ENCODE measurements at regions not wholly inside any gene's neighbourhood (a gene's known extent, or its start where the extent isn't known, plus 50 kb on each side); places are given as distances from the start of the nearest gene placed in this dataset.
"Not testable (repeated sequence)": the region's sequence is repeated elsewhere in the genome, so short reads cannot be mapped to it uniquely, and the experiment has no call there.

DNA sequence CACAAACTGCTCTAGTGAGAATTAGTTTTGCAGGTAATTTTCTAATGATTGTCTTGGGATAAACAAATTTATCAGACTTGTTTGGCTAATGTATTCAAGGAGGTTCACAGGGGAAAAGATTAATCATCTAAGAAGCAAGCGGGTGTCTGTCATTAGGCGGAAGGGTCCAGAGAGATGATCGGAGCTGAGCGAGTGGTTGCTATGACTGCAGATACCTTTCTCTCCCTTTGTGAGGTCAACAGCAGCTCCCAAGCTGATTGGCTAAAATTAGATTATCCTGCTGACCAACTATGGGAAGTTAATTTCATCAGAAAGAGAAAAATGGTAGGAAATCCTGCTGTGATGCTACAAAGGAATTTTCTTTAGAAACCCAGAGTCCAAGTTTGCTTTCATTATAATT is 276.0 kb downstream of the SOX2 start:
- no peak for DNase-seq (ENCODE audit: low spot score)

DNA sequence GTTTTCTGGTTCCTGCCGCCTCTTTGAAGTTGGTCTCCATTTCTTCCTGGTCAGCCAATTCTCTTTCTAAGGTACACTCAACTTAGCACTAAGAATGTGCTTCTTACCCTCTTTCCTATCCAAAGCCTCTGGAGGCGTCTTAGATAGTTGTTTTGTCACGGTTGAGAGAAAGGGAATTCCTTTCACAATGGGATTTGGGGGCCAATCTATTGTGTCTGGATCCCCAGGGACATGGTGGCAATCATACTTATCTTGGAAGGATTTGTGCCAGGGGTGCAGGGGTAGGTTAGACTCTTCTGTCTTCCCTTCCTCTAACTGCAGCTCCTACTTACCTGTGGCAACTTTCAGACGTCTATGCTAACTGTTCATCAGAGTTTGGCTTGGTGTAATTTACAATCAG is 287.1 kb downstream of the SOX2 start:
- DNase-seq (ENCODE audit: low spot score), result no peak

DNA sequence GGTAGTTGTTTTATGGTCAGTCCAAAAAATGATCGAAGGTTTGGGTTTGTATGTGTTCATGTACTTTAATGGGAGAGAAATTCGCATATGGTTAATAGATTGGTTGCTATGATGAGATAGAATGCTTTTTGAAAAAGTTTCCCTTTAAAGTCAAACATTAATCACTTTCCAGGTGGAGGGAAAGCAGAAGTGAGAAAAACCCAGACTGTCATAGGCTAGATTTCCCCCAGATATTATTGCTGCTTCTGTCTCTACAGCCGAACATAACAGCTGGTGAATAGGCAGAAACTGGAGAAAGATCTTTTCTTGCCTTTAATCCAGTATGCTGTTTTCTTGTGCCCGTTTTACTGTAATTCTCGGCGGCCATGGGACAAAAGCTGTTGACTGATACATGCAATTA is 287.6 kb downstream of the SOX2 start:
- no peak for DNase-seq (ENCODE audit: low spot score)

DNA sequence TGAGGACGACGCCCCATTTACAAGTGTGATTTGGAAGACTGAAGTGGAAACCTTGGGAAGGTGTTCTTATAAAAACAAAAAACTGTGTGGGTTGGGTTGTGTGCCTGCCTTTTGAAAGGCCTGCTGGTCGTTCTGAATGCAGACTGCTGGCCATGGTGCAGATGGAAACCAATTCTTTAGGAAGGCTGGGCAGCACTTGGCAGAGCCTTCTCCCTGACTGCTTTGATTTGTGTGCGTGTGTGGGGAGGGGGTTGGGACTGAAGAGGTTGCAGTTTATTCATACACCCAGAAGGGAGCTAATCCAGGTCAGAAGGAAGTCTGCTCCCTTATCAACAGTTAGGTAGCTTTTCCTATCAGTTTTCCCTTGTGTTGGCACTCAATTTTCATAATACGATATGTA is 288.7 kb downstream of the SOX2 start:
- DNase-seq (ENCODE audit: low spot score), result no peak

DNA sequence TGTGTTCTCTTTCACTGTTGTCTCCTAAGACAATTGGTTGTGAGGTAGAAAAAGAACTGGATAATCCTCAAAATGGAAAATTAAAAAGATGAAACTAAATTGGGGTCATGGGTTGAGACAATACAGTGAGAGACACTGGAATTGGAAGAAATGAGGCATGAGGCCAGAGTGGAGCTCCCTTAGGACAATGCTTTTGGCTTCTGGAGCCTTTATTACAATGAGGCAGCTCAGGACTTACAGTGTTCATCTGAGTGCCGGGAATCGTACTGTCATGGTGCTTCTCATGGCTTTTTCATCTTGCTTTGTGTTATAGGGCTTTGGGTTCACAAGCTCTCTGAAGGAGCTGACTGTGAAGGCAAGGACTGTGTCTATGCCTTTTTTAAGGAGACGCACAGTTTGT is 293.5 kb downstream of the SOX2 start:
- DNase-seq (ENCODE audit: low spot score), result no peak

DNA sequence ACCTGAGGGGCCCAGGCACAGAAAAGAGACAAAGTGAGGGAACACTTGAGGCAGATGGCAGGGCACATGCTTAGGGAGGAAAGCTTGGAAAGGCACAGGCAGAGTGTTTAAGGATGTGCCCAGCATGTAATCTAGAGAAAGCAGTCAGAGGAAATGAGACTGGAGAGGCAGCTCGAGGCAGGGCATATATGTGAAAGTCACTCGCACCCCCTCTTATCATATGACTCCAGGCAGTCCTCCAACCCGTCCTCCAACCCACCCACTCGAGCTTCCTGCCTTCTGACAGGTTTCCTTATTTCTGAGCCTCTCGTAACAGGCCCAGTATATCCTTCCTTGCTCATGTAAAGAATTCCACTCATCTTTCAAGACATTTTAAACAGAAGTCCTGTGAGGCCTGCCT is 294.0 kb downstream of the SOX2 start:
- no peak for DNase-seq (ENCODE audit: low spot score)

DNA sequence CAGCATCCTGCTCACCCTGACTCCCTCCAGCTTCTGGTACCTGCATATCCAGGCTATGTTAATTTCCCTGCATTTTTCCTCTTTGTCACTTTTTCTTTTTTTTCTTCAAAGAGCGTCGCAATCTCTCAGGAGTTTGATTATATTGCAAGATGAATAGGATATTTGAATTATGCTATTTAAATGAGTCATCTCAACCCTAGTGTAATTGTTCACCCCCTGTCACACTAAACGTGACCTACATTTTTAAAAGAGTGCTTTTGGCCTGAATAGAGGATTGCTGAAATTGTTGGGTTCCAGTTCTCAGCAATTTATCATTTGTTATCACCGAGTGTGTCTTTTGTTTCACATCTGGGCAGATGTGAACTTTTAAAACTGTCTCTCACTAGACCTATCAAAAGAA is 294.7 kb downstream of the SOX2 start:
- no peak for DNase-seq (ENCODE audit: low spot score)

DNA sequence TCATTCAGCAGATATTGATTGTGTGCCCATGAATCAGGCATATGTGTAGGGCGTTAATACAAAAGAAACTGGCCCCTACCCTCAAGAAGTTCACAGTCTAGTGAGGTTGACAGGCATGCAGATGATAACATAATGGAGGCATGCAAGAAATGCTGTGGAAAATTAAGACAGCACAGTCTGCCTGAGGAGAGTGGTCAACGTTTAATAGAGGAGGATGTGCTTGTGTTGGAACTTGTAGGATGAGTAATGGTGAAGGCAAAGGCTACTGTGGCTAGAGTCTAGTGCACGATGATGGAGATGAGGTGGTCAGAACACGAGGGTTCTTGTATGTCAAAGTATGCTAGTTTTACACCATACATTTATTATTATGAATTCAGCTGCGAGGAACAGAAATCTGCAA is 295.7 kb downstream of the SOX2 start:
- DNase-seq (ENCODE audit: low spot score), result no peak

DNA sequence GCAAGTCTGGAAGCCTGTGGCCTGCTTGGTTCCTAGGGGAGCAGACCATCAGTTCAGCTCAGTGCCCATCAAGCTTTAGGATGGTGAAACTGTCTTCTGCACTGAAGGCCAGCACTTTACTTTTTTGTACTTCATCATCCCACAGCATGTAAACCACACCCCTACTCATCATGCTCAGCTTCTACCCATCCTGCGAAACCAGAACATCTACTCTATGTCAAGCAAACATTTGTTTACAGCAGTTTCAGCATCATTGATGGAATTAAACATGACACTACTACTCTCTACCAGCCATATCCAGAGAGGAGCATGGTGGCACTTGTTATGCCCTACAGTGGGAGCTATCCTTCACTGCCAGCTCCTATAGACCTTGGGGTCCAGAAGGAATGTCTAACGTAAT is 306.6 kb downstream of the SOX2 start:
- no peak for DNase-seq (ENCODE audit: low spot score)

DNA sequence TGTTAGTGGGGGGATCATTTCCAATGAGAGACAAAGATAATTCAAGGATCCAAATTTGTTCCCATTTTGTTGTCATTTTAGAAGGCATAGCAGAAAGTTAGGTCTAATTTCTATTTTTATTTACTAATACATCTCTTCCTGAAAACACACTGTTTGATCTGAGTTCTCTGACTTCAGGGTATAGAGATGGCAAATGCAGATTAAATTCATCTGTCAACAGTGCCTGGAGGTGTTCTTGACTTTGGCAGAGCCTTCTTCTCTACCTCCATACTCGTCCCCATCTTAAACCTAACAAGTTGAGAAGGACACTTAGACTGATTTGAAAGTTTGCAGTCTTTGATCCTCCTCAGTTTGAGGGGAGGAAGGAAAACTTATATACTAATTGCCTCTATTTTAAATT is 308.2 kb downstream of the SOX2 start:
- no peak for DNase-seq (ENCODE audit: low spot score)

DNA sequence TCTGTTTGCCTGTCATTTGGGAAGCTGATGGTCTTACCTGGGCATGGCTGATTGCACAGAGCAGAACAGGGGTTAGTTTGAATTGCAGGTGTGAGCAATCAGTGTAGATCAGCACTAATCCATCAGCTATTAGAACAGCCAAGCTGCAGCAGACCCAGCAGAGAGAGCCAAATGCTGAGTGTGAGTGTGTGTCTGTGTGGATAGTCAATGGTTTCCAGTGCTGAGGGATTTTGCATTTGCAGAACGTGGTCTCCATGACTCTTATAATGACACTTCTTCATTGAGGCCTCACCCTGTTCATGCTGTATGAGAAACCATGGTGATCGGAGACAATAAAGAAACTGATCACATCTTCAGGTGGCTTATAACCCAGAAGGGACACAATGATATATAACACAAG is 312.1 kb downstream of the SOX2 start:
- no peak for DNase-seq (ENCODE audit: low spot score)

DNA sequence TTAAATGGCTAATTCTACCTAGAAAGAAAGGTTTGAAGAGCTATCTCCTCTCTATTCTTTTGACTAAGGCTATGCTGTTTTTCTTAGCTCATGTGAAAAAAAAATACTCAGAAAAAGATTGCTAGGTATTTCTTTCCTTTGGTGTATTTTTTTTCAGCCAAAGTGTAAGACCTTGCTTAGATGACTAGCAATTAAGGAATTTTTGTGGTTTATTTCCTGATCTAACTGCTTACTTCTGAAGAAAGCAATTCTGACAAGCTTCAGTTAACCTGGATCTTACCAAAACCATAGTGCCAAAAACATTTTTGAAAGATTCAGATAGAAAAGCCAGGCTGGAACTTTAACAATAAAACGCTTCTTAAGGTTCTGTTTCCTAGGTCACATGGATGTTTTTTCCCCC is 315.6 kb downstream of the SOX2 start:
- no peak for DNase-seq (ENCODE audit: low spot score)

DNA sequence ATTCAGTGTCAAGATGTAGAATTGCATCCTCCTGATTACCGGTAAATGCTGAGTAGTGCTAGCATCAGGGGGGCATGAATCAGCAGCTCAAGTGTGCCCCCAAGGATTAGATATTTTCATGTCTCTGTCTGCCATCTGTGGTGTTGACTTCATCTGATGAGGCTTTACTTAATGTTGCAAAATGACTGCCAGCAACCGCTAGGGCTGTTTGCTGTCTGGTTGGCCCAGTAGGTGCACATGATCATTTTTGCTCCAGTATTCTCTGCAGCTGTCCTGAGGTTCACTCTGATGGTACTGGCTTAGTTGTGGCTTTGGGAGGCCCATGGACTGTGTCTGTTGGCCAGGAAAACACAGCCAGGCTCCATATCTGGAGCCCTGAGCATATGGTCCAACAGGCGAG is 316.4 kb downstream of the SOX2 start:
- DNase-seq (ENCODE audit: low spot score), result no peak

DNA sequence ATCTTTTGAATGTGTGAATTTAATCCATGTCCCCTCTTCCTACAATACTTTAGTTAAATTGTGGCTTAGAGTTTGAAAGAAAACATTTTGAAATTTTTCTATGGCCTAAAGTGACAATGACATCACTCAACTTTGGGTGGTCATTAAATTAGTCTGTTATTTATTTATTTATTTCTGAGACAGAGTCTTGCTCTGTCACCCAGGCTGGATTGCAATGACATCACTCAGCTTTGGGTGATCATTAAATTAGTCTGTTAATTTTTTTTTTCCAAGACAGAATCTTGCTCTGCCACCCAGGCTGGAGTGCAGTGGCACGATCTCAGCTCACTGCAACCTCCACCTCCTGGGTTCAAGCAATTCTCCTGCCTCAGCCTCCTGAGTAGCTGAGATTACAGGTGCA is 322.5 kb downstream of the SOX2 start:
- not testable (repeated sequence) for DNase-seq (ENCODE audit: low spot score)

DNA sequence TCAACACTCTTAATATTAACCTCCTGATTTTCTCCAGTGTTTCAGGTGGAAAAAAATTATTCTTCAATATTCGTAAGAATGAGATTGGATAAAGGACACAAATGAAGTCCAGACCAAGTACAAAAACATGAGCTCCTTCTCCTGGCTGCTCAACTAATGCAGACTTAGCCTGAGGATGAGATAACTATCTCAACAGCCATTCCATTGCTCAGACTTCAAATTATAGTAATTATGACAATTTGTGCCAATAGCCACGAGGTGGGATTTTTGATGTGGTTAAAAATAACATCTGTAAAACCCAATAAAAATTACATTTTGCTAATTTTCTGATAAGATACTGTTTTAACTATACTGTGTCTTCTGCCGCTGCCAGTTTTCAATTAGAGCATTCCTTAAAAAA is 323.6 kb downstream of the SOX2 start:
- no peak for DNase-seq (ENCODE audit: low spot score)

DNA sequence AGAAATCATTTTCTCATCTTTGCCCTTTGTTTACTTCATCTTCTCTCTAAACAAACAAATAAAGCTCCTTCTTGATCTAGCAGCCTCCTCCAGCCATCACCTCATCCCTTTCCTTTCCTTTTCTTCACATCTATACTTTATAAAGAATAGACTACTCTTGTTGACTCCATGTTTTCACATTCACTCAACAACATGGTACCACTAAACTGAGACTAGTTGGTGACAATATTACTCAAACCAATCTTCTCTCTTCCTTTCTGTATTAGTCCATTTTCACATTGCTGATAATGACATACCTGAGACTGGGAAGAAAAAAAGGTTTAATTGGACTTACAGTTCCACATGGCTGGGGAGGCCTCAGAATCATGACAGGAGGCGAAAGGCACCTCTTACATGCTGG is 324.7 kb downstream of the SOX2 start:
- DNase-seq (ENCODE audit: low spot score), result no peak

DNA sequence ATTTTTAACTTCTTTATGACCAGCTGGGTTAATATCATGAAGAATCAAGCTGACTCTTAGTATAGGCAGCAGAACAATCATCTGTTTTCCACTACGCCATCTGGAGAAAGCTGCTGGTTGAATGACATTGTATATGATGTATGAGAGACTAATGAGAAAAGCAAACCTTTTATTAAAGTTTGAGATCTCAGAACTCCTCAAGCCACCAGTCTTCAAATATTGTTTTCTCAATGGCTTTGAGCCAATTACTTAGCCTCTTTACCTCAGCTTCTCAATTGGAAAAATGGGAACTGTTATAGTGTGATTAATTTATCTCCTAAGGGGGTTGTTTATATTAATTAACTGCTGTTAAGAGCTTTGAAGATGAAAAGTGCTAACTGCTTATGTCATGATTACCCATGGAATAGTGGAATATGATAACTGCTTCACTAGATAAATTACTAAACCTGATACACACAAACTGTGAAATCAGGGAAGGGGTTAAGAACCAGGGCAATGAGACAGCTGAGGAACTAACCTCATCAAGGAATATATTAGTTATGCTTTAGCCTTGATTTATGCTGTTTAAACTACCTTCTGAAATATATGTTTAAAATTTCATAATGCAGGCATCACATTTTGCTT is 330.1 kb downstream of the SOX2 start:
- DNase-seq (ENCODE audit: low spot score), result no peak

DNA sequence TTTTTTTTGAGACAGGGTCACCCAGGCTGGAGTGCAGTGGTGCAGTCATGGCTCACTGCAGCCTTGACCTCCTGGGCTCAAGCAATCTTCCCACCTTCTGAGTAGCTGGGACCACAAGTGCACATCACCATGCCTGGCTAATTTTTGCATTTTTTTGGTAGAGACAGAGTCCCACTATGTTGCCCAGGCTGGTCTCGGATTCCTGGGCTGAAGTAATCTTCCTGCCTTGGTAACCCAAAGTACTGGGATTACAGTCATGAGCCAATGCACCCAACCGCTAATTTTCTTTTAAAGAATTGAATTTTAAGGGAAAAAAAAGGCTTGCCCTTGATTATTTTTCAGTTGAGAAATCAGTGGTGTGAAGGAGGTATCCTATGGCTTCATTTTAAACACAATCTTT is 334.0 kb downstream of the SOX2 start:
- no peak for DNase-seq (ENCODE audit: low spot score)

DNA sequence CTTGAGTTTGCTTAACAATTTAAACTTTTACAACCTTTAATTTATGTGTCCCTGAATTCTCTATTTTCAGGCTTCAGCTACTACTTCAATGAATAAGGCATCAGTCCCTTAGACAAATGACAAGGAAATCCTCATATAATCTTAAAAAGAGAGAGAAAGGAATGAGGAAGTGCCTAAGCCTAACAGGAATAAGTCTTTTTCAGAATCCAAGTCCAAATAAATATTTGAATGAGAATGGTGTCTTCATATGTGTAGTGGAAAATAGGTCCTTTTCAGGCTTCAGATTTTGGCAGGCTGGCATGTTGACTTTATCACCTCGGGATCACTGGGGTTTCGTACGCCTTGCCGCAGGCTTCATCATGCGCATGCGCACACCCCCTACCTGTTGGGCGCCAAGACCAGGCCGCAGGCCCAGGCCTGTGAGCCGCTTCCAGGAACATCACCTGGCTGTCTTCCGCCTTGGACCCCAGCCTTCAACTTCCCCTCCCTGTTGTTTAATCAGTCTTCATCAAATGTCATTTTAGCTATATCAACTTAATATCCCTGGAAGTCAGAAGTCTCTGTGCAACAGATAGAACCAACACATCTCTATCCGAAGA is 334.5 kb downstream of the SOX2 start:
- DNase-seq (ENCODE audit: low spot score), result no peak

DNA sequence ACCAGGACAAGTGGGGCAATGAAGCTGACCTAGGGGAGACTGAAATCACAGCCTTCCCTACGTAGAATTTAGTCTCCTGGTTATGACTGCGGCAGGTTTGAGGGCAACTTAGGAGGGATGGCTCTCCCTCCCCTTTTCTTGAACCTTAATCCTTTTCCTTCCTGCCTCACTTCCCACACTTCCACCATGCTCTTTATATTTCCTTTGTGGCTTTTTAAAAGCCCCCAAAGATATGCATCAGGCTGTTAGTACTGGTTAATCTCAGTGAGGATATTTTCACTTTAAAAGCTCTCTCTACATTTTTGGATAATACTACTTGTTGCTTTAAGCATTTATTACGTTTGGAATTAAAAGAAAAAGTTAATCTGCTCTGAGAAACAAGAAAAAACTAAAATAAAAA is 339.2 kb downstream of the SOX2 start:
- DNase-seq (ENCODE audit: low spot score), result no peak

DNA sequence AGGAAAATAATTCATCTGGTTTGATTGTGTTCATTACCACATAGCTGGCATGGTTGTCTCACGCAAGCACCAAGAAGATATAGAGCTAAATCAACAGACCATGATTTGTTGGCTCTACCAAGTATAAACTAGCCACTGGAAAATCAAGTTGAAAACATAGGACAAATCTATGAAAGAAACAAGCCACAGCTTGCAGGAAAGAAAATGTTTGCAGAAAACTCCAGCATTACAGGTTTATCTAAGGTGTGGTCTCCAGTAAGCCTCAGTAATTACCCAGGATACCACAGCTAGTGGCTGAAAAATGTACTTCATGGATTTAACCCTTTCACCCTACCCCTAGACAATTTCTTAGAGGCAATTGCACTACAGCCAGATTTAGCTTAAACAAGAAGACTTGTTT is 340.6 kb downstream of the SOX2 start:
- DNase-seq (ENCODE audit: low spot score), result no peak

DNA sequence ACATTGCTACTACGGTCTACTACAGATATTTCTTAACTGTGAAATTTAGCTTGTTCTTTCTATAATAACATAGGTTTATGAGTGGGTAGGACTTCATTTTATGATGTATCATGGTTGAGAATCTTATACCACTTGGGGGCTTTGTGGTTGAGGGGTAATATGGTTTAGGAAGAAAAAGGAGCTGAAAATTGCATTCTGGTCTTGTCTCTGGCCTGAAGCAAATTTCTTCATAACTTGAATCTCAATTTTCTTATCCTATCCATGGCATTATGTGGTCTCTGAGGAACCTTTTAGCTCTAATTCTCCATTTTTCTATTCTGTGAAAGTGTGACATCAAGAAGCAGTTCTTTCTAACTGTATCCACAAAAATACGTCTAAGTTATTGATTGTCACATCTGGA is 341.0 kb downstream of the SOX2 start:
- DNase-seq (ENCODE audit: low spot score), result no peak

DNA sequence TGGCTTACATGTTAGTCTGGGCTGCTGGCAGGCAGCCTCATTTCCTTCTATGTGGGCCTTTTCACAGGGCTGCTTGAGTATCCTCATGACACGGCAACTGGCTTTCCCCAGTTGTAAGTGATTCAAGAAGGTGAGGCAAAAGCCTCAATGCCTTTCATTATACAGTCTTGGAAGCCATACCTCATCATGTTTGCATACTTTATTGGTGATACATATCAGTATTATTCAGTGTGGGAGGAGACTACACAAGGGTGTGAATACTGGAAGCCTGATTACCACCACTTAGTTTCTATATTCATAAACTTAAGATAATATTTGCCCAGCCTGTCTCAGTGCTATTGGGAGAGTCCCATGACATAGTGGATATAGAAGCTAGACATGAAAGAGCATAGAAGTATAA is 346.8 kb downstream of the SOX2 start:
- no peak for DNase-seq (ENCODE audit: low spot score)

DNA sequence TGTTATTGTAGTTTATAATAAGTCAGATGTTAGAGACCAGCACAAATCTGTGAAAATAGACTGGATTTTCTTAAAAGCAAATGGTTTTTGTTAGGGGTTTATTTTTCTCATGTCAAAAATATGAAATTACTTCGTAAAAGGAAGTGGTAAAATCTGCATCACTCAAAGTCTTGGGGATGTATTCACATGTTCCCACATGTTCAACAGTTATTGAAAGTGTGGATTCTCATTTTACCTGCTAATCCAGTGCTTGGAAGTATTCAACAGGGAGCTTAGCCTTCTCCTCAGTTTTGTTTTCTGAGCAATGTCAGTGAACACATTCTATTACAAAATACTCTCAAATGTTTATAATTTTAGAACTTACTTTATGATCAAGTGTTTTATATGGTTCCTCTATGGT is 352.0 kb downstream of the SOX2 start:
- no peak for DNase-seq (ENCODE audit: low spot score)

DNA sequence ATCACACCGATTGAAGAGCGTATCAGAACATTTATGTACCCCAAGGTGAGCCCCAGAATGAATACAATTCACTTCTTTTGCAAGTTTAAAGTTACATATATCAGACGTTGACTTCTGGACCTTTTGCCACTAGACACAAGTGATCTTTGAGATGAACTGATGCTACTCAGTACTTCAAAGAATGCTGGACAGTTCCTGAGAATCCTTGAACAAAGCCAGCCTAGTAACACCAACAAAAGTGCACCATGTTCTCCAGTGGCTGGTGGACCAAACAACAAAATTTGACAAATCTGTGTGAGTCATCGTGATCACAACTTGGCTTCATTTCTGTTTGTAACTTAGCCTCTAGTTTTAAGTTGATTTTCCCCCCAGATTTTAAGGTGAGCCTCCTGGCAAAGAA is 355.7 kb downstream of the SOX2 start:
- no peak for DNase-seq (ENCODE audit: low spot score)
